ENCODE measurements at regions not wholly inside any gene's neighbourhood (a gene's known extent, or its start where the extent isn't known, plus 50 kb on each side); places are given as distances from the start of the nearest gene placed in this dataset.

- no peak for TF ChIP-seq CTCF (IDR thresholded peaks at IDR 0.05)
- intact Hi-C loops (cut with DNase I, micrococcal nuclease): no loop called here
- Histone ChIP-seq H3K36me3 (ENCODE audit: low read depth) (no peaks in the 10 kb centered on the region), H3K9me3 (no peaks in the 10 kb centered on the region), H3K4me1 (ENCODE audit: low read depth) (no peaks in the 10 kb centered on the region), H3K4me3 (no peak overlapping the region)
- DNase-seq: no peak
- no peak for ATAC-seq
Measured at GRCh38 chr7:81887098-81888090, 117.5 kb upstream of the HGF start.

DNA sequence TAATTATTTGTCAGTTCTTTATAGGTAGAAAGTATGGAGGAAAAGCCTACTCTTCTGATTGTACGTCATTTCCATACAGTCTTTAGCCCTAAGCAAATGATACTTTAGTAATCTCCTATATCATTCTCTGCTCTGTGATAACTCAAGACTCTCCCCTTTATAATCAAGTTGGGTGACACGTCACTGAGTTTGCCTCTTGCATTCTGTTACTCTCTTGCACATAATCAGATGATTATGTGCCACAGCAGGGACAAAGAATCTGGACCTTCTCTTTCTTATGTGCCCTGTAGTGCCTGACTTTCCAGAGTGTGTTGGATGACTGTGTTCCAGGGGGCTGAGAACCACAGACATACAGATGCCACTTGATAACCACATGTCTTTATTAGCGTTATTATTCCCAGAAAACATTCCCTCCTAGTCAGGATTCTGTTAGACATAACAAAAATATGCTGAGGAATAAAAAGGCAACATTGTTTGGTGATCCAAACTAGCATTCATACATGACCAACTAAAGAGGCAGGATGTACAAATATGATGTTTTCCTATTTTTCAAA, 116.4 kb upstream of the HGF start:
- no peak for DNase-seq
- H3K4me1 ChIP-seq (ENCODE audit: low read depth): no peaks in the 10 kb centered on the region
- H3K4me3 ChIP-seq: no peak overlapping the region
- H3K36me3 ChIP-seq (ENCODE audit: low read depth): no peaks in the 10 kb centered on the region
- ATAC-seq: no peak
- intact Hi-C loops (cut with DNase I, micrococcal nuclease): no loop called here
- no peaks in the 10 kb centered on the region for H3K9me3 ChIP-seq
- TF ChIP-seq CTCF (IDR thresholded peaks at IDR 0.05): no peak

GRCh38 chr7:81884817-81885216, 115.0 kb upstream of the HGF start:
- H3K36me3 ChIP-seq (ENCODE audit: low read depth): no peaks in the 10 kb centered on the region
- no peak for TF ChIP-seq CTCF (IDR thresholded peaks at IDR 0.05)
- ATAC-seq: no peak
- intact Hi-C loops (cut with DNase I, micrococcal nuclease): no loop called here
- no peaks in the 10 kb centered on the region for H3K4me1 ChIP-seq (ENCODE audit: low read depth)
- no peak overlapping the region for H3K4me3 ChIP-seq
- H3K9me3 ChIP-seq: no peaks in the 10 kb centered on the region
- DNase-seq: no peak

DNA sequence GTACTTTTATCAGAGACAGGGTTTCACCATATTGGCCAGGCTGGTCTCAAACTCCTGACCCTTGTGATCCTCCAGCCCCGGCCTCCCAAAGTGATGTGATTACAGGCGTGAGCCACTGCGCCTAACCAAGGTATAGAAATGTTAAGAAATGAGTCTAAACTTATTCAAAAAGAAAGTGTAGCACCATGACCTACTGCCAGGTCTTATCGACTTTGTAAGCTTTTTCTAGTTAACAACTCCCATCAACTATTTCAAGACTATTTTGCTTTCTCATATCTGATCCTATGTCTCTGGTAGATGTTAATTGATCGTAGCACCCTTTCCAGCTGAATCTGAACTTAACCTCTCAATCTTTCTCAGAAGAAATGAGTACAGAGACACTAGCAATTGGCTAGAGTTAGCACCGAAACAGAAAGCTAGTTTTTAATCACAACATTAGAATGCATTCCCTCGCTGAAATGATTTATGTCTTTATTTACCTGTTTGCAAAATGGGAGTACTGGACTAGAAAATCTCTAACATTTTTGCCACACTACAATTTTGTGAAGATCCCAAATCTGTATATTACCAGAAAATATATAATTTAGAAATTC, 114.0 kb upstream of the HGF start:
- Histone ChIP-seq H3K4me3 (no peak overlapping the region), H3K36me3 (ENCODE audit: low read depth) (no peaks in the 10 kb centered on the region), H3K4me1 (ENCODE audit: low read depth) (no peaks in the 10 kb centered on the region), H3K9me3 (no peaks in the 10 kb centered on the region)
- DNase-seq (no peak), ATAC-seq (no peak)
- TF ChIP-seq CTCF (IDR thresholded peaks at IDR 0.05): no peak
- intact Hi-C loops (cut with DNase I, micrococcal nuclease): no loop called here

DNA sequence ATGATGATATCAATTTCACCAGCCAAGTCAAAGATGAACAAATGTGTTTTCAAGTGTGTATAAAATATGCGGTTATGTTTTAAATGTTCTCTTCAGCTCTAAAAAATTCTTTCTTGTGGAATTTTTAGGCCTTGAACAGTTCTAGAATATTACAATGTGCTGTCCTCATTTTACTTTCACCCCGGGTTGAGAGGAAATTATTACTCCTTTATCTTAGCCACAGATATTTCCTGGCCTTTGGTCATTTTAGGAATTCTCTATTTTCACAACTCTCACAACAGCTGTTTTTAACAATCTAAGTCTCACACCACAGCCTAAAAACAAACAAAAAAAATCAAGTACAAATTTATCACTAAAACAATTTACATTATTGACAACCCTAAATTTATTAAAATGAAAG, 112.2 kb upstream of the HGF start:
- no peak overlapping the region for H3K4me3 ChIP-seq
- H3K9me3 ChIP-seq: no peaks in the 10 kb centered on the region
- intact Hi-C loops (cut with DNase I, micrococcal nuclease): no loop called here
- no peak for ATAC-seq
- TF ChIP-seq CTCF (IDR thresholded peaks at IDR 0.05): no peak
- no peaks in the 10 kb centered on the region for H3K4me1 ChIP-seq (ENCODE audit: low read depth)
- DNase-seq: no peak
- H3K36me3 ChIP-seq (ENCODE audit: low read depth): no peaks in the 10 kb centered on the region
